GM10248 (cell line): ENCODE measurements at regions not wholly inside any gene's neighbourhood (a gene's known extent, or its start where the extent isn't known, plus 50 kb on each side); places are given as distances from the start of the nearest gene placed in this dataset.

Experiments
- CTCF ChIA-PET: fragments of 300-600 bp; sonication (Branson Sonifier 250); formaldehyde crosslinking; extraction: SDS; loops from one replicate; lab custom pipeline; 2021; ENCODE audit warnings: antibody characterized with exemption; lab: Yijun Ruan, JAX
- POLR2A ChIA-PET: fragments of 350-650 bp; sonication (Branson Sonifier 250); formaldehyde crosslinking; extraction: SDS; loops from one replicate; lab custom pipeline; 2020; ENCODE audit warnings: antibody characterized with exemption; lab: Yijun Ruan, JAX
- DNase-seq: peaks from one replicate; pipeline ENCODE4 v3.0.0; 2012; ENCODE audit errors: extremely low spot score
- CTCF ChIP-seq: IDR thresholded peaks from 2 replicates; pipeline ENCODE4 v1.5.1; 2012; ENCODE audit warnings: mild to moderate bottlenecking, low read depth; ENCODE audit errors: extremely low read depth, missing control alignments, control extremely low read depth

- CTCF ChIA-PET: no interaction called here
- TF ChIP-seq CTCF: no peak
- POLR2A ChIA-PET: no interaction called here
- DNase-seq: no peak
Observed at GRCh38 chr10:27599546-27599945, 95.4 kb downstream of the RAB18 start.

GRCh38 chr10:27600930-27601329 is 96.8 kb downstream of the RAB18 start:
- ChIA-PET POLR2A (no interaction called here), CTCF (interaction anchor here (1.2 kb wide), 2 partner anchors 10 to 11 kb away, joined by 3 to 4 read pairs; no protein-coding TSS in a partner anchor)
- DNase-seq: no peak
- no peak for TF ChIP-seq CTCF

GRCh38 chr10:27601503-27601902 is 97.4 kb downstream of the RAB18 start:
- no peak for TF ChIP-seq CTCF
- ChIA-PET POLR2A (no interaction called here), CTCF (interaction anchor here (0.5 to 1.2 kb wide), 2 partner anchors 11 to 29 kb away, joined by 3 read pairs; no protein-coding TSS in a partner anchor)
- DNase-seq: no peak

GRCh38 chr10:27601946-27602538 is 97.9 kb downstream of the RAB18 start:
- no peak for DNase-seq
- TF ChIP-seq CTCF: no peak
- ChIA-PET CTCF (interaction anchor here (0.5 kb wide), 1 partner anchor 29 kb away, joined by 3 read pairs; no protein-coding TSS in a partner anchor), POLR2A (no interaction called here)

- TF ChIP-seq CTCF: no peak
- ChIA-PET POLR2A (no interaction called here), CTCF (no interaction called here)
- no peak for DNase-seq
Observed at GRCh38 chr10:27603104-27603503, 99.0 kb downstream of the RAB18 start.

- CTCF ChIA-PET: no interaction called here
- POLR2A ChIA-PET: no interaction called here
- no peak for TF ChIP-seq CTCF
- DNase-seq: no peak
Observed at GRCh38 chr10:27605318-27605717, 101.2 kb downstream of the RAB18 start.
